ENCODE measurements at regions not wholly inside any gene's neighbourhood (a gene's known extent, or its start where the extent isn't known, plus 50 kb on each side); places are given as distances from the start of the nearest gene placed in this dataset.

- FAIRE-seq = no peak
Measured at GRCh38 chr9:13432904-13433303, 153.4 kb upstream of the MPDZ start.

- FAIRE-seq = no peak
Measured at GRCh38 chr9:13431692-13432091, 152.2 kb upstream of the MPDZ start.

GRCh38 chr9:13431222-13431536 lies 151.7 kb upstream of the MPDZ start:
- no peak for FAIRE-seq

GRCh38 chr9:13430368-13431221 lies 151.1 kb upstream of the MPDZ start:
- FAIRE-seq = no peak

GRCh38 chr9:13429301-13430190 lies 150.1 kb upstream of the MPDZ start:
- FAIRE-seq = no peak

GRCh38 chr9:13428766-13429165 lies 149.3 kb upstream of the MPDZ start:
- FAIRE-seq = no peak

GRCh38 chr9:13427587-13427986 lies 148.1 kb upstream of the MPDZ start:
- FAIRE-seq = peak; percentile 18

- no peak for FAIRE-seq
Measured at GRCh38 chr9:13426606-13427005, 147.1 kb upstream of the MPDZ start.

GRCh38 chr9:13424872-13425271 lies 145.4 kb upstream of the MPDZ start:
- FAIRE-seq = no peak

GRCh38 chr9:13424204-13424603 lies 144.7 kb upstream of the MPDZ start:
- no peak for FAIRE-seq

- FAIRE-seq = no peak
Measured at GRCh38 chr9:13414349-13414748, 134.9 kb upstream of the MPDZ start.

GRCh38 chr9:13412331-13412730 lies 132.8 kb upstream of the MPDZ start:
- FAIRE-seq = no peak

GRCh38 chr9:13411791-13412190 lies 132.3 kb upstream of the MPDZ start:
- no peak for FAIRE-seq

GRCh38 chr9:13410566-13411031 lies 131.1 kb upstream of the MPDZ start:
- FAIRE-seq = no peak

- FAIRE-seq = no peak
Measured at GRCh38 chr9:13397661-13398060, 118.2 kb upstream of the MPDZ start.

- FAIRE-seq = no peak
Measured at GRCh38 chr9:13397220-13397619, 117.7 kb upstream of the MPDZ start.

- FAIRE-seq = no peak
Measured at GRCh38 chr9:13396418-13396817, 116.9 kb upstream of the MPDZ start.

- no peak for FAIRE-seq
Measured at GRCh38 chr9:13395156-13395555, 115.7 kb upstream of the MPDZ start.

GRCh38 chr9:13388157-13388556 lies 108.7 kb upstream of the MPDZ start:
- FAIRE-seq = no peak

- no peak for FAIRE-seq
Measured at GRCh38 chr9:13387734-13388067, 108.2 kb upstream of the MPDZ start.

GRCh38 chr9:13386935-13387733 lies 107.6 kb upstream of the MPDZ start:
- no peak for FAIRE-seq

- no peak for FAIRE-seq
Measured at GRCh38 chr9:13386316-13386715, 106.8 kb upstream of the MPDZ start.

- no peak for FAIRE-seq
Measured at GRCh38 chr9:13383855-13384254, 104.4 kb upstream of the MPDZ start.

Measured in colon (tissue), 2 donors.